Neural progenitor cell (in vitro differentiated cells): ENCODE measurements at regions not wholly inside any gene's neighbourhood (a gene's known extent, or its start where the extent isn't known, plus 50 kb on each side); places are given as distances from the start of the nearest gene placed in this dataset.

Experiments used
- EZH2 ChIP-seq: fragments of 200-600 bp; sonication (generic); IDR thresholded peaks from 2 replicates; pipeline ENCODE4 v1.6.1; 2017; ENCODE audit warnings: antibody characterized with exemption, mild to moderate bottlenecking, moderate library complexity
- EZH2phosphoT487 ChIP-seq: fragments of 200-600 bp; sonication (generic); IDR thresholded peaks from 2 replicates; pipeline ENCODE4 v1.6.1; 2017; ENCODE audit warnings: antibody characterized with exemption
- TF ChIP-seq, protein P1 (sequence below): fragments of 200-600 bp; sonication (generic); IDR thresholded peaks from 2 replicates; pipeline ENCODE4 v1.5.1; 2017; ENCODE audit warnings: antibody characterized with exemption, mild to moderate bottlenecking

DNA sequence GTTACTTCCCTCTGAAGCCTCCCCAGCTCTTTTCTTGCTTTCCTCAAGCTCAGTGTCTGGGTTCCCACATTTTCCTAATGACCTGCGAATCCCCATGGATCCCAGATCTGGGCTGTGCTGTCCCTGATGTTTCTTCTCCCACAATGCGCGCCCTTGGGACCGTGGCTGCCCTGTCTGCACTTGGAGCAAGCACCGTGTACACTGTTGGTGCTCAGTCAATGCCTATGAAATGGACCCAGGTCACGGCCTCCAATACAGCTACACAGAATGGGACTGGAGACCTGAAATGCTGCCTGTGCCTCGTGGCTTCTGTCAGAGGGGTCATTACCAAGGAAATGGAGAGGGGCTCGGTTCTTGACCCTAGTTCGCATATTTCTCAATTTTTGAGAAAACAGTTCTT, 160.1 kb upstream of the SOX1 start:
- TF ChIP-seq, protein P1, sequence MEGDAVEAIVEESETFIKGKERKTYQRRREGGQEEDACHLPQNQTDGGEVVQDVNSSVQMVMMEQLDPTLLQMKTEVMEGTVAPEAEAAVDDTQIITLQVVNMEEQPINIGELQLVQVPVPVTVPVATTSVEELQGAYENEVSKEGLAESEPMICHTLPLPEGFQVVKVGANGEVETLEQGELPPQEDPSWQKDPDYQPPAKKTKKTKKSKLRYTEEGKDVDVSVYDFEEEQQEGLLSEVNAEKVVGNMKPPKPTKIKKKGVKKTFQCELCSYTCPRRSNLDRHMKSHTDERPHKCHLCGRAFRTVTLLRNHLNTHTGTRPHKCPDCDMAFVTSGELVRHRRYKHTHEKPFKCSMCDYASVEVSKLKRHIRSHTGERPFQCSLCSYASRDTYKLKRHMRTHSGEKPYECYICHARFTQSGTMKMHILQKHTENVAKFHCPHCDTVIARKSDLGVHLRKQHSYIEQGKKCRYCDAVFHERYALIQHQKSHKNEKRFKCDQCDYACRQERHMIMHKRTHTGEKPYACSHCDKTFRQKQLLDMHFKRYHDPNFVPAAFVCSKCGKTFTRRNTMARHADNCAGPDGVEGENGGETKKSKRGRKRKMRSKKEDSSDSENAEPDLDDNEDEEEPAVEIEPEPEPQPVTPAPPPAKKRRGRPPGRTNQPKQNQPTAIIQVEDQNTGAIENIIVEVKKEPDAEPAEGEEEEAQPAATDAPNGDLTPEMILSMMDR: no peak
- no peak for TF ChIP-seq EZH2
- no peak for TF ChIP-seq EZH2phosphoT487
